B cell (primary cell): ENCODE measurements at regions not wholly inside any gene's neighbourhood (a gene's known extent, or its start where the extent isn't known, plus 50 kb on each side); places are given as distances from the start of the nearest gene placed in this dataset.

Experiments
- ATAC-seq: fragments of 200-7000 bp; cut with Tn5 transposase; one replicate; pipeline ENCODE4 v1.10.0; 2021; ENCODE audit warnings: low read depth, mild to moderate bottlenecking, moderate number of reproducible peaks, moderate library complexity
- CTCF ChIA-PET: fragments of 350-600 bp; sonication (Branson Sonifier 250); formaldehyde crosslinking; loops from one replicate; lab custom pipeline; 2021; ENCODE audit warnings: antibody characterized with exemption, inconsistent platforms; lab: Charles Lee
- POLR2A ChIA-PET: fragments of 350-600 bp; sonication (Branson Sonifier 250); formaldehyde crosslinking; loops from one replicate; lab custom pipeline; 2021; ENCODE audit warnings: antibody characterized with exemption; lab: Charles Lee
- DNase-seq: peaks from one replicate; pipeline ENCODE4 v3.0.0; 2013
- H2AFZ ChIP-seq: 2 replicates; pipeline ENCODE4 v1.6.1; 2012; ENCODE audit warnings: mild to moderate bottlenecking, low read depth, low read length; ENCODE audit not compliant: insufficient read depth, poor library complexity, severe bottlenecking
- H3K27ac ChIP-seq, 2 donors: 1 replicate in 1 of 2; 2 replicates in 1 of 2; pipeline ENCODE4 v1.5.1; 2012 to 2013; ENCODE audit warnings: low read length in 2 of 2, mild to moderate bottlenecking in 2 of 2, moderate library complexity in 1 of 2
- H3K27me3 ChIP-seq, 4 experiments: fragments of 200-600 bp in 1 of 4; sonication (generic) in 1 of 4; replicated peaks in 1 of 4; 1 replicate in 2 of 4; 2 replicates in 2 of 4; pipeline versions ENCODE4 v1.6.1 to v1.7.0; 2013 to 2016; ENCODE audit warnings: low read length in 3 of 4, mild to moderate bottlenecking in 2 of 4, mixed read lengths in 1 of 4, moderate library complexity in 1 of 4; ENCODE audit not compliant: insufficient read depth in 4 of 4, control insufficient read depth in 3 of 4; ENCODE audit errors: control extremely low read depth in 1 of 4
- H3K36me3 ChIP-seq, 2 experiments: replicated peaks in 1 of 2; 1 replicate in 1 of 2; 2 replicates in 1 of 2; pipeline versions ENCODE4 v1.6.1 to v1.7.1; 2013; ENCODE audit warnings: low read length in 1 of 2; ENCODE audit not compliant: insufficient read depth in 2 of 2, control insufficient read depth in 1 of 2; ENCODE audit errors: control extremely low read depth in 1 of 2, extremely low read depth in 1 of 2
- H3K4me1 ChIP-seq, 2 donors: fragments of 200-600 bp in 1 of 2; sonication (generic) in 1 of 2; 1 replicate in 1 of 2; 2 replicates in 1 of 2; pipeline versions ENCODE4 v1.5.1 to v1.6.1; 2013 to 2017; ENCODE audit warnings: low read length in 2 of 2; ENCODE audit not compliant: control insufficient read depth in 2 of 2, insufficient read depth in 2 of 2
- H3K4me2 ChIP-seq: replicated peaks from 2 replicates; pipeline ENCODE3; 2012; ENCODE audit warnings: mild to moderate bottlenecking, low read depth, low read length; ENCODE audit not compliant: poor library complexity, severe bottlenecking
- H3K4me3 ChIP-seq, 5 experiments: fragments of 200-600 bp in 1 of 5; sonication (generic) in 1 of 5; 1 replicate in 3 of 5; 2 replicates in 2 of 5; pipeline versions ENCODE4 v1.5.1 to v1.7.0; 2011 to 2016; ENCODE audit warnings: low read length in 4 of 5, mild to moderate bottlenecking in 4 of 5, low read depth in 2 of 5, control low read depth in 1 of 5, moderate library complexity in 1 of 5; ENCODE audit not compliant: insufficient read depth in 1 of 5; ENCODE audit errors: control extremely low read depth in 1 of 5, extremely low read depth in 1 of 5
- H3K79me2 ChIP-seq: fragments of 200-600 bp; sonication (generic); one replicate; pipeline ENCODE4 v1.6.0; 2016; ENCODE audit warnings: low read length; ENCODE audit not compliant: control insufficient read depth, insufficient read depth
- H3K9ac ChIP-seq: fragments of 200-600 bp; sonication (generic); 2 replicates; pipeline ENCODE4 v1.6.1; 2017; ENCODE audit warnings: mild to moderate bottlenecking, low read length, moderate library complexity
- H3K9me3 ChIP-seq, 3 donors: one replicate each; pipeline versions ENCODE4 v1.6.1 to v1.7.1; 2013; ENCODE audit warnings: low read length in 2 of 3; ENCODE audit not compliant: control insufficient read depth in 2 of 3, insufficient read depth in 1 of 3; ENCODE audit errors: control extremely low read depth in 1 of 3
- H4K20me1 ChIP-seq: 2 replicates; pipeline ENCODE4 v1.6.0; 2012; ENCODE audit warnings: mild to moderate bottlenecking, low read length; ENCODE audit not compliant: insufficient read depth, control insufficient read depth, poor library complexity, severe bottlenecking
- H3K27ac Mint-ChIP-seq: one replicate; pipeline ENCODE4 v1.8.0; 2021; ENCODE audit warnings: mixed read lengths
- H3K27me3 Mint-ChIP-seq: one replicate; pipeline ENCODE4 v1.8.0; 2021; ENCODE audit warnings: mixed read lengths
- H3K4me1 Mint-ChIP-seq: one replicate; pipeline ENCODE4 v1.8.0; 2021; ENCODE audit warnings: mixed read lengths
- H3K4me3 Mint-ChIP-seq: one replicate; pipeline ENCODE4 v1.8.0; 2021; ENCODE audit warnings: mixed read lengths
- H3K9me3 Mint-ChIP-seq: one replicate; pipeline ENCODE4 v1.8.0; 2022; ENCODE audit warnings: mixed read lengths; ENCODE audit not compliant: insufficient read depth
- EZH2 ChIP-seq: IDR thresholded peaks from 2 replicates; pipeline ENCODE4 v1.6.1; 2012; ENCODE audit warnings: borderline replicate concordance, low read depth, mild to moderate bottlenecking, moderate library complexity, low read length; ENCODE audit not compliant: insufficient read depth, poor library complexity, severe bottlenecking
- WGBS: methylation state at CpG from one replicate; pipeline ENCODE4 v1.1.5; 2013; ENCODE audit warnings: missing lambda C conversion rate; ENCODE audit not compliant: insufficient coverage; 5-methylcytosine and 5-hydroxymethylcytosine counted together
- intact Hi-C: fragments of 100-400 bp; cut with micrococcal nuclease; formaldehyde crosslinking; loops from one replicate; pipeline ENCODE4 v1.10.0; 2022
- TF ChIP-seq, protein P1 (sequence below): fragments of 200-600 bp; IDR thresholded peaks from one replicate; pipeline ENCODE4 v1.8.0; 2022; ENCODE audit warnings: antibody characterized with exemption, mild to moderate bottlenecking

GRCh38 chr2:222806526-222807137 lies 54.2 kb upstream of the ACSL3 start:
- Histone ChIP-seq H3K27me3 (peaks cover 0 to 5% (median 0%) of the 10 kb centered on the region in 4 experiments), H3K4me3 (no peak overlapping the region), H3K79me2 (no peaks in the 10 kb centered on the region), H3K4me2 (no peak overlapping the region), H3K4me1 (no peaks in the 10 kb centered on the region), H3K27ac (no peak overlapping the region), H3K9me3 (no peaks in the 10 kb centered on the region), H2AFZ (no peak overlapping the region), H3K9ac (no peak overlapping the region), H3K36me3 (no peaks in the 10 kb centered on the region), H4K20me1 (no peaks in the 10 kb centered on the region)
- Mint-ChIP-seq H3K27ac (no peak overlapping the region), H3K9me3 (no peaks in the 10 kb centered on the region), H3K4me1 (no peaks in the 10 kb centered on the region), H3K27me3 (peaks cover 16% of the 10 kb centered on the region), H3K4me3 (no peak overlapping the region)
- CTCF ChIA-PET = interaction anchor here (1.5 kb wide), 1 partner anchor 20 kb away, joined by 3 read pairs; no protein-coding TSS in a partner anchor
- POLR2A ChIA-PET = no interaction called here
- WGBS = no CpG with 5 or more reads among the region's 5 CpGs
- no peak for TF ChIP-seq EZH2
- TF ChIP-seq, protein P1, sequence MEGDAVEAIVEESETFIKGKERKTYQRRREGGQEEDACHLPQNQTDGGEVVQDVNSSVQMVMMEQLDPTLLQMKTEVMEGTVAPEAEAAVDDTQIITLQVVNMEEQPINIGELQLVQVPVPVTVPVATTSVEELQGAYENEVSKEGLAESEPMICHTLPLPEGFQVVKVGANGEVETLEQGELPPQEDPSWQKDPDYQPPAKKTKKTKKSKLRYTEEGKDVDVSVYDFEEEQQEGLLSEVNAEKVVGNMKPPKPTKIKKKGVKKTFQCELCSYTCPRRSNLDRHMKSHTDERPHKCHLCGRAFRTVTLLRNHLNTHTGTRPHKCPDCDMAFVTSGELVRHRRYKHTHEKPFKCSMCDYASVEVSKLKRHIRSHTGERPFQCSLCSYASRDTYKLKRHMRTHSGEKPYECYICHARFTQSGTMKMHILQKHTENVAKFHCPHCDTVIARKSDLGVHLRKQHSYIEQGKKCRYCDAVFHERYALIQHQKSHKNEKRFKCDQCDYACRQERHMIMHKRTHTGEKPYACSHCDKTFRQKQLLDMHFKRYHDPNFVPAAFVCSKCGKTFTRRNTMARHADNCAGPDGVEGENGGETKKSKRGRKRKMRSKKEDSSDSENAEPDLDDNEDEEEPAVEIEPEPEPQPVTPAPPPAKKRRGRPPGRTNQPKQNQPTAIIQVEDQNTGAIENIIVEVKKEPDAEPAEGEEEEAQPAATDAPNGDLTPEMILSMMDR = no peak
- intact Hi-C loops = no loop called here
- DNase-seq (no peak), ATAC-seq (no peak)

DNA sequence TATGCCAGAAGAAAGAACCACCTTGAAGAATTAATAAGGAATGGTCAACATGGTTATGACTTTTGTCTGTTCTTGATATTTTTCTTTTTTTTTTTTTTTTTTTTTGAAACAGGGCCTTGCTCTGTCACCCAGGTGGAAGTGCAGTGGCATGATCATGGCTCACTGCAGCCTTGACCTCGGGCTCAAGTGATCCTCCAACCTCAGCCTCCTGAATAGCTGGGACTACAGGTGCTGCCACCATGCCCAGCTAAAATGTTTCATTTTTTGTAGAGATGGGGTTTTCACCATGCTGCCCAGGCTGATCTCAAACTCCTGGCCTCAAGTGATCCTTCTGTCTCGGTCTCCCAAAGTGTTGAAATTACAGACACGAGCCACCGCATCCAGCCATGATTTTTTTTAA lies 53.4 kb upstream of the ACSL3 start:
- Mint-ChIP-seq H3K4me3 (no peak overlapping the region), H3K9me3 (no peaks in the 10 kb centered on the region), H3K27me3 (peaks cover 16% of the 10 kb centered on the region), H3K4me1 (no peaks in the 10 kb centered on the region), H3K27ac (no peak overlapping the region)
- Histone ChIP-seq H3K4me1 (no peaks in the 10 kb centered on the region), H3K9ac (no peak overlapping the region), H3K36me3 (no peaks in the 10 kb centered on the region), H3K9me3 (no peaks in the 10 kb centered on the region), H3K79me2 (no peaks in the 10 kb centered on the region), H3K27me3 (peaks cover 0 to 5% (median 0%) of the 10 kb centered on the region in 4 experiments), H2AFZ (no peak overlapping the region), H3K27ac (no peak overlapping the region), H3K4me2 (no peak overlapping the region), H4K20me1 (no peaks in the 10 kb centered on the region), H3K4me3 (no peak overlapping the region)
- ATAC-seq (no peak), DNase-seq (no peak)
- ChIA-PET CTCF (interaction anchor here (1.5 kb wide), 1 partner anchor 21 kb away, joined by 3 read pairs; no protein-coding TSS in a partner anchor), POLR2A (no interaction called here)
- WGBS = 63% methylated on average over 1 of the region's 4 CpGs
- intact Hi-C loops = no loop called here
- TF ChIP-seq EZH2 = no peak
- TF ChIP-seq, protein P1 = no peak
